GM21825 (cell line): ENCODE measurements at regions not wholly inside any gene's neighbourhood (a gene's known extent, or its start where the extent isn't known, plus 50 kb on each side); places are given as distances from the start of the nearest gene placed in this dataset.

Source experiments
- ATAC-seq: cut with Tn5 transposase; IDR thresholded peaks from one replicate; pipeline ENCODE4 v1.9.1; 2021; ENCODE audit warnings: mild to moderate bottlenecking, moderate library complexity; ENCODE audit not compliant: unreplicated experiment

GRCh38 chr15:39194106-39194830 is 386.6 kb upstream of the THBS1 start:
- ATAC-seq: no peak

GRCh38 chr15:39195961-39196486 is 384.9 kb upstream of the THBS1 start:
- no peak for ATAC-seq

GRCh38 chr15:39198044-39199000 is 382.6 kb upstream of the THBS1 start:
- ATAC-seq: no peak

GRCh38 chr15:39199076-39199475 is 381.8 kb upstream of the THBS1 start:
- no peak for ATAC-seq

- ATAC-seq: no peak
Measured at GRCh38 chr15:39200586-39200985, 380.3 kb upstream of the THBS1 start.

GRCh38 chr15:39202641-39203040 is 378.2 kb upstream of the THBS1 start:
- ATAC-seq: no peak

- ATAC-seq: no peak
Measured at GRCh38 chr15:39204031-39204430, 376.8 kb upstream of the THBS1 start.

- ATAC-seq: no peak
Measured at GRCh38 chr15:39205081-39205480, 375.8 kb upstream of the THBS1 start.

GRCh38 chr15:39205506-39206371 is 375.1 kb upstream of the THBS1 start:
- no peak for ATAC-seq

GRCh38 chr15:39207532-39208115 is 373.3 kb upstream of the THBS1 start:
- no peak for ATAC-seq

GRCh38 chr15:39208187-39208586 is 372.7 kb upstream of the THBS1 start:
- ATAC-seq: no peak

- ATAC-seq: no peak
Measured at GRCh38 chr15:39209548-39210211, 371.2 kb upstream of the THBS1 start.

GRCh38 chr15:39211108-39211979 is 369.5 kb upstream of the THBS1 start:
- ATAC-seq: no peak

- no peak for ATAC-seq
Measured at GRCh38 chr15:39213385-39213840, 367.5 kb upstream of the THBS1 start.

- ATAC-seq: no peak
Measured at GRCh38 chr15:39215015-39215414, 365.9 kb upstream of the THBS1 start.

GRCh38 chr15:39216816-39217215 is 364.1 kb upstream of the THBS1 start:
- no peak for ATAC-seq

GRCh38 chr15:39219608-39220007 is 361.3 kb upstream of the THBS1 start:
- no peak for ATAC-seq

GRCh38 chr15:39226169-39226937 is 354.5 kb upstream of the THBS1 start:
- no peak for ATAC-seq
